CD8-positive, alpha-beta memory T cell (primary cell): ENCODE measurements at regions not wholly inside any gene's neighbourhood (a gene's known extent, or its start where the extent isn't known, plus 50 kb on each side); places are given as distances from the start of the nearest gene placed in this dataset.
"Not testable (repeated sequence)": the region's sequence is repeated elsewhere in the genome, so short reads cannot be mapped to it uniquely, and the experiment has no call there.

Source experiments
- CTCF ChIA-PET: fragments of 350-600 bp; sonication (Branson Sonifier 250); formaldehyde crosslinking; loops from one replicate; lab custom pipeline; 2021; ENCODE audit warnings: antibody characterized with exemption; lab: Charles Lee
- POLR2A ChIA-PET: fragments of 350-600 bp; sonication (Branson Sonifier 250); formaldehyde crosslinking; loops from one replicate; lab custom pipeline; 2021; ENCODE audit warnings: antibody characterized with exemption; lab: Charles Lee
- DNase-seq, 5 donors: peaks; one replicate each; pipeline versions ENCODE4 v3.0.0 to v3.0.0-alpha.2; 2020 to 2022; ENCODE audit warnings: mixed read lengths in 1 of 5
- H3K27ac ChIP-seq: one replicate; pipeline ENCODE4 v1.7.0; 2013; ENCODE audit warnings: low read depth, mild to moderate bottlenecking, low read length, moderate library complexity
- H3K27me3 ChIP-seq: 2 replicates; pipeline ENCODE4 v1.7.0; 2013; ENCODE audit warnings: low read length, mild to moderate bottlenecking; ENCODE audit not compliant: insufficient read depth, poor library complexity, severe bottlenecking
- H3K36me3 ChIP-seq: 2 replicates; pipeline ENCODE4 v1.7.0; 2013; ENCODE audit warnings: mild to moderate bottlenecking, low read length, moderate library complexity; ENCODE audit not compliant: insufficient read depth
- H3K4me1 ChIP-seq: 2 replicates; pipeline ENCODE4 v1.7.0; 2013; ENCODE audit warnings: mild to moderate bottlenecking, low read length, moderate library complexity; ENCODE audit not compliant: insufficient read depth
- H3K4me3 ChIP-seq: 2 replicates; pipeline ENCODE4 v1.7.0; 2013; ENCODE audit warnings: mild to moderate bottlenecking, low read length
- H3K9me3 ChIP-seq: 2 replicates; pipeline ENCODE4 v1.7.0; 2013; ENCODE audit warnings: mild to moderate bottlenecking, low read length
- H3K27ac Mint-ChIP-seq, 8 donors: one replicate each; pipeline ENCODE4 v1.8.0; 2020 to 2021; ENCODE audit warnings: mixed read lengths in 8 of 8, mild to moderate bottlenecking in 6 of 8, inconsistent platforms in 3 of 8, moderate library complexity in 3 of 8
- H3K27me3 Mint-ChIP-seq, 2 donors: one replicate each; pipeline ENCODE4 v1.8.0; 2020 to 2021; ENCODE audit warnings: mixed read lengths in 2 of 2, mild to moderate bottlenecking in 1 of 2, moderate library complexity in 1 of 2
- H3K36me3 Mint-ChIP-seq, 3 donors: one replicate each; pipeline ENCODE4 v1.8.0; 2020 to 2021; ENCODE audit warnings: mixed read lengths in 3 of 3, inconsistent platforms in 1 of 3, mild to moderate bottlenecking in 1 of 3
- H3K4me1 Mint-ChIP-seq, 3 donors: one replicate each; pipeline ENCODE4 v1.8.0; 2020 to 2021; ENCODE audit warnings: mixed read lengths in 3 of 3, inconsistent platforms in 1 of 3, mild to moderate bottlenecking in 1 of 3
- H3K4me3 Mint-ChIP-seq, 7 donors: one replicate each; pipeline ENCODE4 v1.8.0; 2020 to 2021; ENCODE audit warnings: mixed read lengths in 7 of 7, mild to moderate bottlenecking in 6 of 7, moderate library complexity in 4 of 7, inconsistent platforms in 2 of 7
- H3K9me3 Mint-ChIP-seq, 5 donors: one replicate each; pipeline ENCODE4 v1.8.0; 2020 to 2022; ENCODE audit warnings: mixed read lengths in 5 of 5, mild to moderate bottlenecking in 3 of 5, moderate library complexity in 2 of 5, inconsistent platforms in 1 of 5

DNA sequence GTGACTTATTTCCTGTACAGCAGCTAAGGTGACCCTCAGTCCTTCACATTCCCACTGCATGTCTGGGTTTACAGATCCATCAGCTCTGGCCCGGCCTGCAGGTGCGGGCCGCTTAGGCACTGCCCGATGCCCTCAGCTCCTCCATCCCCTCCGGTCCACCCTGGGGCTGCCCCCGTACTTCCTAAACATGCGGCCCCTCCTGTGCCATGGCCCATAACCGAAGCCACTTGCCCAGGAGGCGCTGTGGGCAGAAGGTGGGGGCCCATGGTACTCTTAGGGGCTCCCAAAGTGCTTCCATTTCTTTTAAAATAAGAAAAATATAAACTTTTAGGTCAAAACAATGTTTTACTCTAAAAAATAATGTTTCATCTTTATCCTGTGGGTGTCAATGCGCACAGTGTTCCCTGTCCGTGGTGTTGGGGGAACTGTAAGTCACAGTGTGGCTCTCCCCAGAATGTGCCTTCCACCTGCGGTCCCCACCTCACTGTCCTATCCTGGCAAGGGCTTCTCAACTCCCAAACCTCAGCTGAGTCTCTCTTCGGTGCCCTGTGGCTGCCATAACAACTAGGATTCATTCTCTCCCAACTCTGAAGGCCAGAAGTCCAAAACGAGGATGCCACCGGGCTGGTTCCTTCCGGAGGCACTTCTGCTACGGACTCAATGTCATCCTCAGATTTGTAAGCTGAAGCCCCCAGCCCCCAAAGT, 132.7 kb upstream of the LPCAT1 start:
- Histone ChIP-seq H3K4me1 (no peaks in the 10 kb centered on the region), H3K9me3 (no peaks in the 10 kb centered on the region), H3K36me3 (no peaks in the 10 kb centered on the region), H3K4me3 (no peak overlapping the region), H3K27ac (no peak overlapping the region), H3K27me3 (peaks cover 10% of the 10 kb centered on the region)
- DNase-seq = no peak
- Mint-ChIP-seq H3K36me3 (no peaks in the 10 kb centered on the region), H3K9me3 (no peaks in the 10 kb centered on the region), H3K27ac (no peak overlapping the region), H3K4me1 (peaks cover 1 to 5% (median 4%) of the 10 kb centered on the region in 3 donors), H3K4me3 (no peak overlapping the region), H3K27me3 (peaks cover 22 to 62% of the 10 kb centered on the region in 2 donors)
- ChIA-PET CTCF (interaction anchor here (2.0 kb wide), 1 partner anchor 12 kb away, joined by 10 read pairs; no protein-coding TSS in a partner anchor), POLR2A (no interaction called here)

DNA sequence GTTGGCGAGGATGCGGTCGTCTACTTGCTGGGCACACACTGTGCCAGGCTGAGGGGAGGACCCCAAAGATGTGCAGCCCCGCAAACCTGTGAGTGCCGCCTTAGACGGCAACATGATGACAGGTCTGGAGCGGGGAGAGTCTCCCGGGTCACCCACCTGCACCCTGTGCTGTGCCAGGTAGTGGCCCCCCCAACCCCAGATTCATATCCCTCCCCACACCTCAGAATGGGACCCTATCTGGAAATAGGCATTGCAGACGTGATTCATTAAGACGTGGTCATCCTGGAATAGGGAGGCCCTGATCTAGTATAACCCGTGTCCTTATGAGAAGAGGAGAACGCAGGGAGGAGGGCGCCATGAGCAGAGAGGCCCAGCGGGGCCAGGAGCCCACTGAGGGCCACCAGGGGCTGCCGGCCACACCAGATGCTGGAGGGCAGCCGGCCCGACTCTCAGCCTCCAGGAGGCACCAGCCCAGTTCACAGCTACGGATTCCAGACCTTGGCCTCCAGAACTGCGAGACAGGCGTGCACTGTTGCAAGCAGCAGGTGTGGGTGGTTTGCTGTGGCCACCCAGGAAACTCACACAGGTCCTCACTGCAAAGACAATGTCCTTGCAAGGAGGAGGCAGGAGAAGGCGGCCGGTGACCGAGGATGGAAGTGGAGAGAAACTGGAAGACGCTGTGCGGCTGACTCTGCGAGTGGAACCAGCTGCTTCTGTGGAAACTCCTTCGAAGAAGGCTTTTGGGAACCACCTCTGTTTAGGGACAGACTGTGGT, 131.9 kb upstream of the LPCAT1 start:
- no peaks in the 10 kb centered on the region for H3K36me3 ChIP-seq
- no peak overlapping the region for H3K4me3 Mint-ChIP-seq
- CTCF ChIA-PET = interaction anchor here (2.0 kb wide), 1 partner anchor 11 kb away, joined by 10 read pairs; no protein-coding TSS in a partner anchor
- peaks cover 10% of the 10 kb centered on the region for H3K27me3 ChIP-seq
- no peaks in the 10 kb centered on the region for H3K9me3 ChIP-seq
- POLR2A ChIA-PET = no interaction called here
- H3K27ac ChIP-seq = no peak overlapping the region
- no peaks in the 10 kb centered on the region for H3K9me3 Mint-ChIP-seq
- H3K27ac Mint-ChIP-seq = no peak overlapping the region
- H3K27me3 Mint-ChIP-seq = peaks cover 23 to 63% of the 10 kb centered on the region in 2 donors
- no peak overlapping the region for H3K4me3 ChIP-seq
- peaks cover 1 to 5% (median 4%) of the 10 kb centered on the region in 3 donors for H3K4me1 Mint-ChIP-seq
- no peaks in the 10 kb centered on the region for H3K36me3 Mint-ChIP-seq
- DNase-seq = no peak
- H3K4me1 ChIP-seq = no peaks in the 10 kb centered on the region

DNA sequence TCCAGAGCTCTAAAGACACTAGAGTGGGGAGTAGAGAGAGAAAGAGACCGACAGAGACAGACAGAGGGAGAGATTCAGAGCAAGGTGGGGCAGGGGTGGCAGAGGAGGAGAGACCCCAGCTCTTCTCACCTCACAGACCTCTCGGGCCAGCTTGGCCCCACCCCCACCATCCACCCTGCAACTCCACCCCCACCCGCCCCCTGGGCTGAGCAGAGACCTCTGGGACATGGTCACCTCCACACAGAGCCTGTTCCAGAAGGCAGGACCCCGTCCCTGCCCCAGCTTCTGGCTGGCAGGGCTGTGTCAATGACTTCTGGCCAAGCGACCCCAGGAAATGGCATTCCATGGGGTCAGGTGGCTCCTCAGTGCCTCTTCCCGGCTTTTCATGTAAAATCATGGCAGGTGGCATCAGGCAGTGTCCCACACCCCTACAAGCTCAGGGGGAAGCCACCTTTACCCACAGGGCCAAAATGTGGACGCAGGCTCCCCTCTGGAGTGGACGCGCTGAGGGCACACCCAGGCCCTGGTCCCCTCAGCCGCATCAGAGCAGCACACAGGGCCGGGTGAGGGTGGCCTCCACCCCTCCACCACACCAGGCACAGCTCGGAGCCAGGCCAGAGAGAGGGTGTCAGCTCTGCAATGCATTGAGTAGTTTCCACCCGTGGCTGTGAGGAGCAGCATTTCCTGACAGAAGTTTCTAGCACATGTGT, 131.2 kb upstream of the LPCAT1 start:
- Mint-ChIP-seq H3K4me1 (peaks cover 1 to 5% (median 4%) of the 10 kb centered on the region in 3 donors), H3K9me3 (no peaks in the 10 kb centered on the region), H3K27ac (no peak overlapping the region), H3K4me3 (no peak overlapping the region), H3K27me3 (peaks cover 27 to 66% of the 10 kb centered on the region in 2 donors), H3K36me3 (no peaks in the 10 kb centered on the region)
- Histone ChIP-seq H3K27ac (no peak overlapping the region), H3K27me3 (peaks cover 10% of the 10 kb centered on the region), H3K36me3 (no peaks in the 10 kb centered on the region), H3K9me3 (no peaks in the 10 kb centered on the region), H3K4me1 (no peaks in the 10 kb centered on the region), H3K4me3 (no peak overlapping the region)
- CTCF ChIA-PET = interaction anchor here (1.6 to 2.1 kb wide), 4 partner anchors 10 to 486 kb away, joined by 3 to 10 read pairs (median 5); no protein-coding TSS in a partner anchor
- DNase-seq = no peak
- POLR2A ChIA-PET = no interaction called here

DNA sequence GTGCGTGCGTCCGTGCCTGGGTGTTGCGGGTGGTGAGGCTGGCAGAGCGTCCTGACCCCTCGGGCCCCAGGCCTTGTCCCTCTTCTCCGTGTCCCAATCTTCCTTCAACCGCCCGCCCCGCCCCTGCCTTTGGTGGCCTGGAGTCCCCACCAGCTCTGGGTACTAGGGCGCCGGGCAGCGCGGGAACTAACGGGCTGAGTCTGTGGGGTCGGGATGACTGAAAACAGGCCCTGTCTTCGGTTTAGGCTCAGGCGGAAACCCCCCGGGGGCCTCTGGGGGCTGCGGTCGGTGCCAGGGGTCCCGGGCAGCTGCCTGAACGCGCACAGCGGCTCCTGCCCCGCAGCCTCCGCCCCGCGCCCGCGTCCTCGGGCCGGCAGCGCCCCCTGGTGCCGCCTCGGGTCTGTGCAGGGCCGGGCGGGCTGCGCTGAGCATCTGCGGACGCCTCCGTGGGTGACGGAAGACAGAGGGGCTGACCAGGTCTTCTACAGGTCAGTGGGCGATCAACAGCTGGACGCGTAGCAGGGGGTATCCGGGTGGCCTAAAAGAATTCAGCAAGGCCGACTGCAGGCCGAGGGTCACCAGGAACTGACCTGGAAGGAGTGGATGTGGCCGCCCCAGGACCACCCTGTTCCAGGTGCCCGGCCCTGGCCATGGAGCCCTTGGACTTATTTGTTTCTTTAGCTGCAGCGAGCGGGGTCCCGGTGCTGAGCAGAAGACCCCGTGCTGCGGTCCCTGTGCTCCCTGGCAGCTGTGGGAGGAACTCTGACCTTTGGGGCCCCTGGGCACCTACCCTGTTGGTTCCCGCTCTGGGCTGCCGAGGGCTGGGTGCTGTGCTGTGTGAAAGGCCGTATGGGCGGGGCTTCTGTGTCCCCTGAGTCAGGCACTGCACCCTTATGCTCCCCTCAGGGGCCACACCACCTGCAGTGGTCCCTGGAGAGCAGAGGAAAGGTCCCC, 130.2 kb upstream of the LPCAT1 start:
- POLR2A ChIA-PET, H3K4me1 ChIP-seq, H3K27me3 ChIP-seq, H3K9me3 ChIP-seq, H3K36me3 Mint-ChIP-seq, H3K27ac Mint-ChIP-seq, H3K9me3 Mint-ChIP-seq, H3K27ac ChIP-seq, H3K4me1 Mint-ChIP-seq, H3K4me3 ChIP-seq, H3K36me3 ChIP-seq: not testable (repeated sequence)
- CTCF ChIA-PET = interaction anchor here (1.2 to 2.1 kb wide), 6 partner anchors 9 to 485 kb away, joined by 3 to 10 read pairs (median 5); no protein-coding TSS in a partner anchor
- H3K4me3 Mint-ChIP-seq = peak overlapping the region in 2 of 7 donors; percentile 41 to 55
- H3K27me3 Mint-ChIP-seq = peaks cover 30 to 67% of the 10 kb centered on the region in 2 donors
- peak in 4 of 5 donors; percentile 24 to 52 (median 44) for DNase-seq

DNA sequence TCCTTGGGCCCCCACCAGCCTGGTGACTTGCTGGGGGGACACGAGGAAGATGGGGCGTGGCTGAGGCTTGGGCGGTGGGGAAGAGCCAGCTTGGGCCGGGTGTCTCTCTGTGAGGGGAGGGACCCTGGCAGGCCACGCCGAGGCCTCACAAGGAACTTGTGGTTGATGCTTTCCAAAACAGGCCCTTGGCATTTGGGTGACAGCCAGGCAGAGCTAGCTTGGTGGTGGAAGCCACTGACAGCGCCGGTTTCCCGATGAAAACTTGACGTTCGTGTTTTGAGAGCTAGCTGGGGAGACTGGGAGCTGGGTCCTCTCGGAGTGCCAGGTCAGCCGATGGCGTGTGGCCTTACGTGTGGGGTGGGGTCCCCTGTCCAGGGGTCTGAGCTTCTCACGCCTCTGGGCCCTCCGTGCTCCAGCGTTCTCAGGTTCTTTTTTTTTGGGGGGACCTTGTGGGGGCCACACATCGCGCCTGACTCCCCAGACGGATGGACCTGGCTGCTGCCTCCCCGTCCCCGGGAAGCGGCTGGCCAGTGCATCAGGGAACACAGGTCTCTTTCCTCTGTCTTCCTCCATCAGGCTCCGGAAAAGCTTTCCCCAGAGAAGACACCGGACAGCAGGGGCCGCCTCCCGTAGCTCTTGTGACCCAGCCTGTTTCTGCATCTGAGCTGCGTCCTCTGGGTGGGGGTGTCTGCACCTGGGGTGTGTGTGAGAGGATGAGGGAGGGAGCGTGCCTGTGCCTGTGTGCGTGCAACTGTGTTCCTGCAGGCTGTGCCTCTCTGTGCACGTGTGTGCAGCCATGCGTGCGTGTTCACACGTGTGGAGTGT, 129.3 kb upstream of the LPCAT1 start:
- Histone ChIP-seq H3K4me3 (no peak overlapping the region), H3K4me1 (no peaks in the 10 kb centered on the region), H3K36me3 (no peaks in the 10 kb centered on the region), H3K9me3 (no peaks in the 10 kb centered on the region), H3K27me3 (peaks cover 10% of the 10 kb centered on the region), H3K27ac (no peak overlapping the region)
- Mint-ChIP-seq H3K36me3 (no peaks in the 10 kb centered on the region), H3K27me3 (peaks cover 26 to 62% of the 10 kb centered on the region in 2 donors), H3K4me1 (peaks cover 1 to 5% (median 4%) of the 10 kb centered on the region in 3 donors), H3K27ac (no peak overlapping the region), H3K9me3 (no peaks in the 10 kb centered on the region), H3K4me3 (peak overlapping the region in 4 of 7 donors; percentile 41 to 65 (median 54))
- POLR2A ChIA-PET = no interaction called here
- peak in 1 of 5 donors; percentile 25 for DNase-seq
- CTCF ChIA-PET = interaction anchor here (1.2 to 2.1 kb wide), 5 partner anchors 8 to 484 kb away, joined by 3 to 10 read pairs (median 5); no protein-coding TSS in a partner anchor

DNA sequence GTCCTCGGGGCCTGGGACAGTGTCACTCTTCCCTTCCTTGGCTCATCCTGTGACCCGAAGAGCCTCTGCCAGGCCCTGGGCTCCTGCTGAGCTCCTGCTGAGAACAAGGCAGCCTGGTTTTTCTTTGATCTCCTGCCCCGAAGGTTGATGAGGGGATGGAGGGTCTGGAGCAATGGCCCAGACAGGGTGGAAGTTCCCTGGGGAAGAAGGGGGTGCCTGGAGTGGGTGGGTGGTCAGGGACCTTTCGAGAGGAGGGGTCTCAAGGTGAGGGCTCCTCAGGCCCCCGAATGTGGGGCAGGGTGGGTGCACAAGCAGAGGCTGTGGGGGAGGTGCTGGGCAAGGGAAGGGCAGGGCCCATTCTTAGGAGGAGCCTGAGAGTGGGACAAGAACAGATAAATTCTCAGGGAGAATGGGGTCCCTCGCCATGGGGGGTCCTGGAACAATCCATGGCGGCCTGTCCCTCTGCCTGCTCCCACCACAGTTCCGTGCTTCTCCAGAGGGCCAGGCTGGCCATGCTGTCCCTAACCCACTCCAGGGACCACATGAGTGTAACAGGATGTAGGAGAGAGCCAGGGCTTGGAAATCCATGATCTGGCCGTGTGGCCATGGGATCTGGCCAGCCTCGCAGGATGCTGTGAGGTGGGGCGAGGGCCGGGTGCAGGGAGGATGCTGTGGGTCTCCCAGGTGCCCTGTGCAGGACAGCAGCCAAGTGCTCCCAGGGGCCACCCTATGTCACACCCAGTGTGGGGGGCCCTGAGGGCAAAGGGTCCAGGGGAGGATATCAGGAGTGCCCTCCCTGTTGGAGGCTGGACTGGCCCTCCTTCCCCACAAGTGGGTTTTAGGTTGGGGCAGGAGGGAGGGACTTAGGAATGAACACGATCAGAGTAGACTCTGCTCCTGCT, 128.5 kb upstream of the LPCAT1 start:
- POLR2A ChIA-PET = no interaction called here
- CTCF ChIA-PET = interaction anchor here (1.3 to 2.1 kb wide), 2 partner anchors 14 to 483 kb away, joined by 4 to 5 read pairs; no protein-coding TSS in a partner anchor
- peak in 1 of 5 donors; percentile 46 for DNase-seq
- no peaks in the 10 kb centered on the region for H3K9me3 ChIP-seq
- peaks cover 10% of the 10 kb centered on the region for H3K27me3 ChIP-seq
- Mint-ChIP-seq H3K4me1 (peaks cover 1 to 5% (median 4%) of the 10 kb centered on the region in 3 donors), H3K27ac (no peak overlapping the region), H3K4me3 (peak overlapping the region in 1 of 7 donors; percentile 9), H3K36me3 (no peaks in the 10 kb centered on the region), H3K9me3 (no peaks in the 10 kb centered on the region), H3K27me3 (peaks cover 25 to 57% of the 10 kb centered on the region in 2 donors)
- no peak overlapping the region for H3K4me3 ChIP-seq
- H3K36me3 ChIP-seq = no peaks in the 10 kb centered on the region
- H3K27ac ChIP-seq = no peak overlapping the region
- H3K4me1 ChIP-seq = no peaks in the 10 kb centered on the region
